Posterior vena cava (tissue), 2 donors: ENCODE measurements at regions not wholly inside any gene's neighbourhood (a gene's known extent, or its start where the extent isn't known, plus 50 kb on each side); places are given as distances from the start of the nearest gene placed in this dataset.
A peak's percentile ranks its signal among the peaks of the same experiment; 100 is the strongest.
"Not testable (repeated sequence)": the region's sequence is repeated elsewhere in the genome, so short reads cannot be mapped to it uniquely, and the experiment has no call there.

Source experiments
- DNase-seq: peaks from one replicate; pipeline ENCODE4 v3.0.0-alpha.2; 2020; ENCODE audit warnings: low spot score
- intact Hi-C, 2 donors: fragments of 100-400 bp; cut with DNase I; formaldehyde crosslinking; loops; one replicate each; pipeline versions ENCODE4 v1.14.1 to v1.14.2; 2022 to 2023
- donor health status: DM: yes; HTN: yes; CAD: no.
- donor health status: DM: yes; HTN: yes; CAD: no.

- intact Hi-C loops = no loop called here
Measured at GRCh38 chr2:161049559-161049958, 110.7 kb upstream of the TANK start.

GRCh38 chr2:161052214-161052613 is 108.0 kb upstream of the TANK start:
- intact Hi-C loops = no loop called here
- no peak for DNase-seq

More at GRCh38 chr2:161049559-161049958, 110.7 kb upstream of the TANK start:
- no peak for DNase-seq

- intact Hi-C loops = no loop called here
- no peak for DNase-seq
Measured at GRCh38 chr2:161055289-161055688, 104.9 kb upstream of the TANK start.

- intact Hi-C loops = no loop called here
- no peak for DNase-seq
Measured at GRCh38 chr2:161059388-161059787, 100.8 kb upstream of the TANK start.

GRCh38 chr2:161061786-161062185 is 98.4 kb upstream of the TANK start:
- intact Hi-C loops = no loop called here
- no peak for DNase-seq

- intact Hi-C loops = no loop called here
- peak; percentile 86 for DNase-seq
Measured at GRCh38 chr2:161063157-161063945, 96.9 kb upstream of the TANK start.

- no peak for DNase-seq
- intact Hi-C loops = no loop called here
Measured at GRCh38 chr2:161063946-161064306, 96.3 kb upstream of the TANK start.

- DNase-seq = no peak
- intact Hi-C loops = no loop called here
Measured at GRCh38 chr2:161067846-161068350, 92.3 kb upstream of the TANK start.

GRCh38 chr2:161068670-161069069 is 91.6 kb upstream of the TANK start:
- DNase-seq = no peak
- intact Hi-C loops = no loop called here

- intact Hi-C loops = no loop called here
- no peak for DNase-seq
Measured at GRCh38 chr2:161070693-161071479, 89.3 kb upstream of the TANK start.

- DNase-seq, intact Hi-C loops: not testable (repeated sequence)
Measured at GRCh38 chr2:161072436-161072835, 87.8 kb upstream of the TANK start.

GRCh38 chr2:161075701-161076100 is 84.5 kb upstream of the TANK start:
- no peak for DNase-seq
- intact Hi-C loops = no loop called here

- no peak for DNase-seq
- intact Hi-C loops = no loop called here
Measured at GRCh38 chr2:161076936-161077335, 83.3 kb upstream of the TANK start.

- intact Hi-C loops = no loop called here
Measured at GRCh38 chr2:161077367-161078210, 82.6 kb upstream of the TANK start.

GRCh38 chr2:161078211-161078539 is 82.1 kb upstream of the TANK start:
- intact Hi-C loops = no loop called here
- no peak for DNase-seq

More at GRCh38 chr2:161077367-161078210, 82.6 kb upstream of the TANK start:
- no peak for DNase-seq

GRCh38 chr2:161085149-161085548 is 75.1 kb upstream of the TANK start:
- intact Hi-C loops = no loop called here
- no peak for DNase-seq

GRCh38 chr2:161088658-161089350 is 71.4 kb upstream of the TANK start:
- intact Hi-C loops = no loop called here
- DNase-seq = no peak

- DNase-seq = no peak
- intact Hi-C loops = no loop called here
Measured at GRCh38 chr2:161090411-161090810, 69.8 kb upstream of the TANK start.

GRCh38 chr2:161095314-161095713 is 64.9 kb upstream of the TANK start:
- intact Hi-C loops = no loop called here
- no peak for DNase-seq
